Retina (tissue), 1 donor: ENCODE measurements at regions not wholly inside any gene's neighbourhood (a gene's known extent, or its start where the extent isn't known, plus 50 kb on each side); places are given as distances from the start of the nearest gene placed in this dataset.
"Not testable (repeated sequence)": the region's sequence is repeated elsewhere in the genome, so short reads cannot be mapped to it uniquely, and the experiment has no call there.

ENCODE experiments used
- DNase-seq: peaks from one replicate; pipeline ENCODE4 v3.0.0-alpha.2; 2016

DNA sequence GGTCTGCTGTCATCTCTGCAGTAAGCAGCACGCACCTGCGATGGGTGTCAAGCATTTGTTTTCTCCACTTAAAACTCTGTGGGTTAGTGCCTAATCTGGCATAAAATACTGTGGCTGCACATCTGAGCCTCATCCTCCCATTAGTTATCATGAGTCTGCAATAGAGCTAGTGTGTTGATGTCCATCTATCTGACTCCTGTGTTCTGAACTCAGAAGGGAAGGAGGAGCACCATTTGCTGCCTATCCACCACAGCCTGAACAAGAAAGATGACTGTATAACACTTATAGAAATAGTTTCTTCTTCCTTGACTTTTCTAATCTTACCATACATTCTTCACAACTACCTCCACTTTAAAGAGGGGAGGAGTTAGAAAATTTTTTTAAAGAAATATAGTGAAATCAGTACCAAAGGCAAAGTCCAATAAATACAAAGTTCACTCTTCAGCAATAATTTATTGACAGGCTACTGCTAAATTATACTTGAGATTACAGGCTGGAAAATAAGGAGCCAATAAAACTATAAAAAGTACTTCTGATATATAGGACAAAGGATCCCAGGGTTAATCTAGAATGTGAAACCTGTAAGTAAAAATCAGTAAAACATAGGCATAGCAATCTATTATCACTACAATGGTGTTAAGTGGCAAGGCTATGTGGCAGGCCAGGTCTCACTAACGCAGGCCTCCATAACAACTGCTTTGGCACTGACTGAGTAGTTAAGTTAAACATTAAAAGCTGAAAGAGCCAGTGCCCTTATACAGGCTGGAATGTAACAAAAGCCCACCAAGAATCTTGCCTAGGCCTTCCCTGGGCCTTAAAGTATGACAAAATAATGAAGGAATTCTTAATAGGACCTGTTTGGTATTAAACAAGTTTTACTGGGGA lies 70.2 kb downstream of the LGALS9C start:
- DNase-seq, result not testable (repeated sequence)

DNA sequence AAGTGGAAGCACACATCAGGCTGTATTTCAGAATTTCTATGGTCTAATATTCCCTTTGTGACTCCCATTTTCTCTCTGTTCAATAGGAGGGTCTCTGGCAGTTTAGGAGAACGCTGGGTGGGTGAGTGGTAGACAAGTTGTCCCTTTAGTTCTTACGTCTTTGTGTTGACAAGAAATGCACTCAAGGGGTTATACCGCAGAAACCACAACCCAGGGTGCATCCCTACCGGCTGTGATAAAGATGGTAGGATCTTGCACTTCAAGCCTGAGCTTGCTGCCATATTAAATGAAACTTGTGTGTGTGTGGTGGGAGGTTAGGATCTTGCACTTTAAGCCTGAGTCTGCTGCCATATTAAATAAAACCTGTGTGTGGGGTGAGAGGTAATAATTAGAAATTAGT lies 80.5 kb downstream of the LGALS9C start:
- DNase-seq, result not testable (repeated sequence)

DNA sequence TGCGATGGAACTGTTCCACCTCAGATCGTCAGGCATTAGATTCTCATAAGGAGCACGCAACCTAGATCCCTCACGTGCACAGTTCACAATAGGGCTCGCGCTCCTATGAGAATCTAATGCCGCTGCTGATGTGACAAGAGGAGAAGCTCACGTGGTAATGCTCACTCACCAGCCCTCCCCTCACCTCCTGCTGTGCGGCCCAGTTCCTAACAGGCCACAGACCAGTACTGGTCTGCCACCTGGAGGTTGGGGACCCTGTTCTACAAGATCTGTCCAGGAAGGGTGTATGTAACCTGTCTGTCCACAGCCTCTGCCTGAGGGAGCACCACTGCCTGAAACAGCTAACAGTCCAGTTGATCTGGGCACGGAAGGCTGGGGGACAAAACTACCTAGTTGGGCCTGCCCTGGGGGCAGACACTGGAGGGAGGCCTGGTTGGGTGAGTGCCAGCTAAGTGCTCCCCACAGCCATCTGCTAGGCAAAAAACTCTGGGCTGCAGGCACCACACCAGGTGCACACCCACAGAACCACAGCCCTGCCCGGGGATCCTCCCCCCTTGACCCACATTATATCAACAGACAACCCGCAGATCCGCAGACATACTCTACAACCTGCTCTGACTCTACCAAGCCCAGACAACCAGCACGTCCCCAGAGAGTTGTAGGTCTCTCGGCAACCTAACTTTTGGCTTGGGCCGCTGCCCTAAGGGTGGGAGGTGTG lies 80.7 kb downstream of the TBC1D28 start:
- peak; percentile 36 for DNase-seq

DNA sequence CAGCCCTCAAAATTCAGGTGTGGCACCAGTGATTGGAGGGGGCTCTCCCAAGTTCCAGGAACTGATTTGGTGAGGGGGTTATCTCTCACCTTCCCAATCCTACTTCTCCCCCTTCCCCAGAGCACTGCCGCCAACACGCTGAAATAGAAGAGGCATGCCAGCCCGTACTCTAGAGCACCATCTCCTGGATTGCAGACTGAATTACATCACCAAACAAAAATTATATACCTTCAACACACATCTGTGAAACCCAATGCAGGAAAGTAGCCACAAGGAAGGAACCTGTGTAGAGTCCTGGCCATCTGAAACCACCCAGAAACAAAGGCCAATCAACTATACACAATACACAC lies 80.1 kb downstream of the TBC1D28 start:
- peak; percentile 75 for DNase-seq

DNA sequence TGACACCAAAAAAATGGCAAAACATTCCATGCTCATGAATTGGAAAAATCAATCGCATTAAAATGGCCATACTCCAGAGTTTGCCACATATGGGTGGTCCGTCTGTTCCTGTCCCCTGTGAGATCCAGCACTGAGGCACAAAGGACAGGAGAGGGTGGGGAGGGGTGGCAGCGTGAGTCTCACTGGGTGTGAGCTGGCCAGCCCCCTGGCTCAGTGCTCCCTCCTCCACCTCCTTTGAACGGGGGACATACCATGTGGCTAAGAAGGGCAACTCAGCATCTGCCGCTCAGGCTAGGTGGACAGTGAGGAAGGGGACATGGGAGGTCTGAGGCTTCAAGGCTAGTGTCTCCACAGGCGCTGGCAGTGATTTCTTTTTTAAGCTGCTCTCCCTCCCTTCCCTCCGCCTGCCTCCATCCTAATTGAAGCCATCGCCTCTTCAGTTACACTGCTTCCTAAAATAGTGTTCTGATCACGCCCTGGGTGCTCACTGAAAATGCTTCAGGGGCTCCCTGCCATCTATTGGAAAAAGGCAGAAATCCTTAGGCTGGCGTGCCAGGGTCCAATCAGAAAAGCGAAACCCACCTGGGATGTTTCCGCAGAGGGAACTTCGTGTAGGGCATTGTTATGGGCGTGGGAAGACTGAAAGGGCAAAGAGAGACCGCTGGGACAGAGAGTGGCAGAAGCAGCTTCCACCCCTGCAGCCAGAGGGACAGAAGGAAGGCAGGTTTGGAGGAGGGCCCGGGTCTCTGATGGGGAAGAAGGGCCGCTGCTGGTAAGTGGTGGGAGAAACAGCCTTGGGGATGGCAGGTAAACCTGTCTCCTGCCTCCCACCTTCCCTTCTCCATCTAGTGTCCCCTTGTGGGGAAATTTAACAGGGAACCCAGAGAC lies 75.8 kb downstream of the TBC1D28 start:
- DNase-seq, result peak; percentile 25

DNA sequence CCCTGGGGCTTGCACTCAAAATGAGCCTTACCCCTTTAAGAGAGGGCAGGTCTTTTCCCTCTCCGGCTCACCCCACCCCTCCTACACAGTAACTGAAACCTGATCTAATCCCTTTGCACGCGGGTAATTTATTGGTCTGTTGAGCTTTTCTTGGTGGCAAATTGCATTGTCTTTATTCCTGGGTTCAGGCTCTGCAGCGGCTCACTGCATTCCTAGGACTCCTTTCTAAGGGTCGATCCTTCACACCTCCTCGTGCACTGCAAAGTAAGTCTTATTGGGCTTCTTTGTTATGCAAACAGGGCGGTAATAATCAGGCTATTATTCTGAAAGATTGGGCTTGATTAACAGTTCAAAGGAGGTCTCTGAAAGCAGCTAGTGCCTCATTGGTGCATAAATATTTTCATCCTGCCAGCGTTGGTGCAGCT lies 74.7 kb downstream of the TBC1D28 start:
- DNase-seq, result peak; percentile 68

DNA sequence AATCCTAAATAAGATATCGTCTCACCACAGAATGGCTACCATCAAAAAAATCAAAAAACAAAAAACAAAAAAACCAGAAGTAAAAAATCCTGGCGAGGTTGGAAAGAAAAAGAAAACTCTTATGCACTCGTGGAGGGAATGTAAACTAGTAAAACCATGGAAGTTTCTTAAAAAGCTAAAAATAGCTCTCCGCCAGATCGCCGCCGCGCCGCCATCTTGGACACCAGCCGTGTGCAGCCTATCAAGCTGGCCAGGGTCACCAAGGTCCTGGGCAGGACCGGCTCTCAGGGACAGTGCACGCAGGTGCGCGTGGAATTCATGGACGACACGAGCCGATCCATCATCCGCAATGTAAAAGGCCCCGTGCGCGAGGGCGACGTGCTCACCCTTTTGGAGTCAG lies 71.7 kb downstream of the TBC1D28 start:
- DNase-seq, result not testable (repeated sequence)

DNA sequence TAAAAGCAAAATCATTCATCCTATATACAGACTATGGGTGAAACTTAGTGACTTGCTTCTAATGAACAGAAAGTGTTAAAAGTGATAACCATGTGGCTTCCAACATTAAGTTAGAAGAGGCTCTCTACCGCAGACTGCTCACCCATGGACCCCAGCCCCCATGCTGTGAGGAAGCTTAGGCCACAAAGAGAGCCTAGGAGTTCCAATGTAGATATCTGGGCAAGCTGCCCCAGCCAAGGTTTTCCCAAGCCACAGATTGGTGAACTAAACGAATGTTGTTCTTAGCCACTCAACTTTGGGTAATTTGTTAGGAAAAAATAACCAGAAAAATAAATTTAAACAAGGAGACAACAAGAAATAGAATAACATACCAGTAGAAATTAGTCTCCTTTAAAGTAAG lies 70.1 kb downstream of the TBC1D28 start:
- DNase-seq, result not testable (repeated sequence)
